Osteoblast (primary cell): ENCODE measurements at regions not wholly inside any gene's neighbourhood (a gene's known extent, or its start where the extent isn't known, plus 50 kb on each side); places are given as distances from the start of the nearest gene placed in this dataset.

Experiments used
- DNase-seq: peaks from one replicate; pipeline ENCODE4 v3.0.0; 2011; ENCODE audit warnings: low spot score, mixed read lengths; ENCODE audit not compliant: insufficient read length; ENCODE audit errors: missing footprints
- H2AFZ ChIP-seq: 2 replicates; pipeline ENCODE4 v1.6.0; 2011; ENCODE audit warnings: mild to moderate bottlenecking, low read length
- H3K27ac ChIP-seq: 2 replicates; pipeline ENCODE4 v1.5.1; 2011; ENCODE audit warnings: mild to moderate bottlenecking, low read depth, low read length, moderate library complexity
- H3K27me3 ChIP-seq: 2 replicates; pipeline ENCODE4 v1.6.0; 2012; ENCODE audit warnings: mild to moderate bottlenecking, control low read depth, inconsistent platforms, low read length, moderate library complexity; ENCODE audit not compliant: insufficient read depth
- H3K36me3 ChIP-seq: 2 replicates; pipeline ENCODE4 v1.5.1; 2011; ENCODE audit warnings: mild to moderate bottlenecking, low read length, control low read depth, moderate library complexity; ENCODE audit not compliant: insufficient read depth
- H3K4me1 ChIP-seq: 2 replicates; pipeline ENCODE4 v1.5.1; 2011; ENCODE audit warnings: mild to moderate bottlenecking, low read length, control low read depth, moderate library complexity; ENCODE audit not compliant: insufficient read depth
- H3K4me2 ChIP-seq: 2 replicates; pipeline ENCODE4 v1.6.0; 2011; ENCODE audit warnings: mild to moderate bottlenecking, low read length; ENCODE audit not compliant: insufficient read depth
- H3K4me3 ChIP-seq: fragments of 200-600 bp; sonication (generic); 3 replicates; pipeline ENCODE4 v1.5.1; 2012; ENCODE audit warnings: mild to moderate bottlenecking, low read length, inconsistent platforms; ENCODE audit not compliant: insufficient read depth
- H3K79me2 ChIP-seq: 2 replicates; pipeline ENCODE4 v1.6.0; 2012; ENCODE audit warnings: mild to moderate bottlenecking, low read length, control low read depth, inconsistent platforms; ENCODE audit not compliant: insufficient read depth
- H3K9me3 ChIP-seq: 2 replicates; pipeline ENCODE4 v1.5.1; 2011; ENCODE audit warnings: low read depth, low read length, control low read depth
- H4K20me1 ChIP-seq: 2 replicates; pipeline ENCODE4 v1.6.0; 2012; ENCODE audit warnings: mild to moderate bottlenecking, low read length, control low read depth; ENCODE audit not compliant: insufficient read depth
- TF ChIP-seq, protein P1 (sequence below): IDR thresholded peaks from 2 replicates; pipeline ENCODE4 v1.5.1; 2011; ENCODE audit warnings: mild to moderate bottlenecking, low read depth, low read length, moderate library complexity; ENCODE audit errors: extremely low read depth

- Histone ChIP-seq H3K9me3 (no peaks in the 10 kb centered on the region), H3K36me3 (no peaks in the 10 kb centered on the region), H3K27ac (no peak overlapping the region), H3K4me2 (no peak overlapping the region), H2AFZ (no peak overlapping the region), H3K4me1 (no peaks in the 10 kb centered on the region), H3K4me3 (no peak overlapping the region), H4K20me1 (no peaks in the 10 kb centered on the region), H3K27me3 (no peaks in the 10 kb centered on the region), H3K79me2 (no peaks in the 10 kb centered on the region)
- TF ChIP-seq, protein P1, sequence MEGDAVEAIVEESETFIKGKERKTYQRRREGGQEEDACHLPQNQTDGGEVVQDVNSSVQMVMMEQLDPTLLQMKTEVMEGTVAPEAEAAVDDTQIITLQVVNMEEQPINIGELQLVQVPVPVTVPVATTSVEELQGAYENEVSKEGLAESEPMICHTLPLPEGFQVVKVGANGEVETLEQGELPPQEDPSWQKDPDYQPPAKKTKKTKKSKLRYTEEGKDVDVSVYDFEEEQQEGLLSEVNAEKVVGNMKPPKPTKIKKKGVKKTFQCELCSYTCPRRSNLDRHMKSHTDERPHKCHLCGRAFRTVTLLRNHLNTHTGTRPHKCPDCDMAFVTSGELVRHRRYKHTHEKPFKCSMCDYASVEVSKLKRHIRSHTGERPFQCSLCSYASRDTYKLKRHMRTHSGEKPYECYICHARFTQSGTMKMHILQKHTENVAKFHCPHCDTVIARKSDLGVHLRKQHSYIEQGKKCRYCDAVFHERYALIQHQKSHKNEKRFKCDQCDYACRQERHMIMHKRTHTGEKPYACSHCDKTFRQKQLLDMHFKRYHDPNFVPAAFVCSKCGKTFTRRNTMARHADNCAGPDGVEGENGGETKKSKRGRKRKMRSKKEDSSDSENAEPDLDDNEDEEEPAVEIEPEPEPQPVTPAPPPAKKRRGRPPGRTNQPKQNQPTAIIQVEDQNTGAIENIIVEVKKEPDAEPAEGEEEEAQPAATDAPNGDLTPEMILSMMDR: no peak
- DNase-seq: no peak
Measured at GRCh38 chr21:21605521-21605920, 607.3 kb downstream of the NCAM2 start.

DNA sequence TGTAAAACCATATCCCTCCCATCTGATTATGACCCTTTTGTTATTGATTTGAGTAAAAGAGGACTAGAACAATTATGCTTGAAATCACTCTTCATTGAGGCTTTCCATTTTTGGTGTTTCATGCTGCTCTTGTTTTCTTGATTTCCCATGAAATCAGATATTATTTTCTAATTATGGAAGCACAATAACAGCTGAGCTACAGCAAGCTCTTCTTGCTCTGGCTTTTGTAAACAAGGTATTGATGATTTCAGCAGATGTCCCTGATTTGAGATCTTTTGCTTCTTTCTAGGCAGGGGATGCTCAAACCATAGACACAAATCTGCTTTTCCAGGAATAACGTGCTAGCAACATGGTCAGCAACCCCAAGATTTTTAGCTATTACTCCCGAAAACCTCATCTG lies 607.8 kb downstream of the NCAM2 start:
- Histone ChIP-seq H3K4me3 (no peak overlapping the region), H3K79me2 (no peaks in the 10 kb centered on the region), H3K9me3 (no peaks in the 10 kb centered on the region), H3K4me1 (no peaks in the 10 kb centered on the region), H3K4me2 (no peak overlapping the region), H2AFZ (no peak overlapping the region), H3K36me3 (no peaks in the 10 kb centered on the region), H4K20me1 (no peaks in the 10 kb centered on the region), H3K27me3 (no peaks in the 10 kb centered on the region), H3K27ac (no peak overlapping the region)
- TF ChIP-seq, protein P1: no peak
- DNase-seq: no peak

DNA sequence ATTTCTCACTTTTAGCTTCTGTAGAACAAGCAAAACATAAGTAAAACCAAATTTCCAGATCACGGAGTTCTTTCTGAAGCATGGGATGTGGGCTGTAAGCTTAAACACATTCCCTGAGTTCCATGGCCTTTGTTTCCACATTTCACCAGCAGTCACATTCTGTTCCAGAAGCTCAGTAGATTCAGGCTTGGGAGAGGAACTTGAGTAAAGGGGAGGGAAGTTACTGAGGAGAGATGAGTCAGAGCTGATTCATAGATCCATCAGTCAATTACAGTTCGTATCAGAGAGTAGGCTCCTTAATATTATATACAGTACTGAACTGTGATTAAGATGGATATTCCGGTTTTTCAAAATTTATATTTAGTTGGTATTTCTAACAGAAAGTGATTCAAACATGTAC lies 614.3 kb downstream of the NCAM2 start:
- Histone ChIP-seq H4K20me1 (no peaks in the 10 kb centered on the region), H3K27ac (no peak overlapping the region), H3K79me2 (no peaks in the 10 kb centered on the region), H3K9me3 (no peaks in the 10 kb centered on the region), H3K4me1 (no peaks in the 10 kb centered on the region), H2AFZ (no peak overlapping the region), H3K36me3 (no peaks in the 10 kb centered on the region), H3K4me2 (peak overlapping the region; percentile 35), H3K4me3 (no peak overlapping the region), H3K27me3 (no peaks in the 10 kb centered on the region)
- TF ChIP-seq, protein P1: no peak
- DNase-seq: no peak

DNA sequence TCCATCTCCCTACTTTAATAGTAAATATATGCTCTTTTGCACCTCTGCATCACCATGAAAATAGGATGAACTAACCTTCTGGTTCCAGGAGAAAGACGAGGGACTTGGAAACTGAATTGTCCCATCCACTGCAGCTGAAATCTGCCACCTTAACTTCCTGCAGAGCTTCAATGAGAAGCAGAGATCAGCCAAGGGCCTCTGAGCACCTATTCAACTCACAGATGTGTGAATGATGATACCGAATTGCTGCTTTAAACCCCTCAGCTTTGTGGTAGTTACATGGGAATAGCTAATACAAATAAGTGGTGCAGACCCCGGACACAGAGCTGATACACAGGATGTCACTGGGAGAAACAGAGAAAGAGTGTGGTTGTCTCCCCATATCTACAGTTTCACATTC lies 616.8 kb downstream of the NCAM2 start:
- Histone ChIP-seq H3K27ac (no peak overlapping the region), H3K4me2 (no peak overlapping the region), H3K4me1 (no peaks in the 10 kb centered on the region), H3K27me3 (no peaks in the 10 kb centered on the region), H4K20me1 (no peaks in the 10 kb centered on the region), H3K36me3 (no peaks in the 10 kb centered on the region), H3K79me2 (no peaks in the 10 kb centered on the region), H3K9me3 (no peaks in the 10 kb centered on the region), H2AFZ (no peak overlapping the region), H3K4me3 (no peak overlapping the region)
- TF ChIP-seq, protein P1: no peak
- DNase-seq: no peak
